Activated CD4-positive, alpha-beta T cell treated with anti-CD3 and anti-CD28 coated beads for 36 hours (primary cell): ENCODE measurements at regions not wholly inside any gene's neighbourhood (a gene's known extent, or its start where the extent isn't known, plus 50 kb on each side); places are given as distances from the start of the nearest gene placed in this dataset.

Experiments
- ATAC-seq: fragments of 200-7000 bp; cut with Tn5 transposase; one replicate; pipeline ENCODE4 v1.10.0; 2021; ENCODE audit warnings: mild to moderate bottlenecking, moderate library complexity
- CTCF ChIA-PET: fragments of 350-600 bp; sonication (Branson Sonifier 250); formaldehyde crosslinking; loops from one replicate; lab custom pipeline; 2021; ENCODE audit warnings: antibody characterized with exemption; lab: Charles Lee
- POLR2A ChIA-PET: fragments of 350-600 bp; sonication (Branson Sonifier 250); formaldehyde crosslinking; loops from one replicate; lab custom pipeline; 2021; ENCODE audit warnings: antibody characterized with exemption, inconsistent platforms; lab: Charles Lee
- DNase-seq: peaks from one replicate; pipeline ENCODE4 v3.0.0-alpha.2; 2020
- H3K27ac Mint-ChIP-seq: one replicate; pipeline ENCODE4 v1.8.0; 2021; ENCODE audit warnings: mixed read lengths
- H3K27me3 Mint-ChIP-seq: one replicate; pipeline ENCODE4 v1.8.0; 2021; ENCODE audit warnings: mixed read lengths
- H3K36me3 Mint-ChIP-seq: one replicate; pipeline ENCODE4 v1.8.0; 2021; ENCODE audit warnings: low read depth, mixed read lengths
- H3K4me1 Mint-ChIP-seq: one replicate; pipeline ENCODE4 v1.8.0; 2021; ENCODE audit warnings: mixed read lengths
- H3K4me3 Mint-ChIP-seq: one replicate; pipeline ENCODE4 v1.8.0; 2021; ENCODE audit warnings: mild to moderate bottlenecking, moderate library complexity, mixed read lengths
- H3K9me3 Mint-ChIP-seq: one replicate; pipeline ENCODE4 v1.8.0; 2021; ENCODE audit warnings: low read depth, mixed read lengths
- intact Hi-C, 2 experiments: fragments of 100-400 bp; cut with DNase I in 1 of 2; cut with micrococcal nuclease in 1 of 2; formaldehyde crosslinking; loops; one replicate each; pipeline versions ENCODE4 v1.14.2 to v1.15.1; 2022 to 2024; cut with DNase I, micrococcal nuclease

GRCh38 chr6:69623357-69623756 lies 173.5 kb downstream of the LMBRD1 start:
- intact Hi-C loops: no loop called here
- Mint-ChIP-seq H3K27ac (no peak overlapping the region), H3K36me3 (no peaks in the 10 kb centered on the region), H3K9me3 (no peaks in the 10 kb centered on the region), H3K4me3 (no peak overlapping the region), H3K4me1 (no peaks in the 10 kb centered on the region), H3K27me3 (peaks cover 7% of the 10 kb centered on the region)
- ChIA-PET CTCF (no interaction called here), POLR2A (no interaction called here)
- ATAC-seq (no peak), DNase-seq (no peak)

- Mint-ChIP-seq H3K4me1 (no peaks in the 10 kb centered on the region), H3K9me3 (no peaks in the 10 kb centered on the region), H3K27ac (no peak overlapping the region), H3K27me3 (peaks cover 7% of the 10 kb centered on the region), H3K36me3 (no peaks in the 10 kb centered on the region), H3K4me3 (no peak overlapping the region)
- no peak for DNase-seq
- CTCF ChIA-PET: no interaction called here
- no peak for ATAC-seq
- POLR2A ChIA-PET: no interaction called here
- intact Hi-C loops: no loop called here
Measured at GRCh38 chr6:69622924-69623323, 173.9 kb downstream of the LMBRD1 start.

- DNase-seq: no peak
- intact Hi-C loops: no loop called here
- Mint-ChIP-seq H3K4me1 (no peaks in the 10 kb centered on the region), H3K27me3 (peaks cover 7% of the 10 kb centered on the region), H3K36me3 (no peaks in the 10 kb centered on the region), H3K27ac (no peak overlapping the region), H3K9me3 (no peaks in the 10 kb centered on the region), H3K4me3 (no peak overlapping the region)
- no peak for ATAC-seq
- POLR2A ChIA-PET: no interaction called here
- CTCF ChIA-PET: interaction anchor here (0.7 kb wide), 1 partner anchor 433 kb away, joined by 3 read pairs; no protein-coding TSS in a partner anchor
Measured at GRCh38 chr6:69622230-69622629, 174.6 kb downstream of the LMBRD1 start.

GRCh38 chr6:69617163-69617562 lies 179.6 kb downstream of the LMBRD1 start:
- no peaks in the 10 kb centered on the region for H3K9me3 Mint-ChIP-seq
- no peak overlapping the region for H3K4me3 Mint-ChIP-seq
- H3K36me3 Mint-ChIP-seq: no peaks in the 10 kb centered on the region
- no peaks in the 10 kb centered on the region for H3K4me1 Mint-ChIP-seq
- ChIA-PET CTCF (no interaction called here), POLR2A (no interaction called here)
- no peak for ATAC-seq
- DNase-seq: no peak
- no peaks in the 10 kb centered on the region for H3K27me3 Mint-ChIP-seq
- intact Hi-C loops: no loop called here
- no peak overlapping the region for H3K27ac Mint-ChIP-seq

GRCh38 chr6:69609836-69610472 lies 186.9 kb downstream of the LMBRD1 start:
- no peaks in the 10 kb centered on the region for H3K9me3 Mint-ChIP-seq
- no peaks in the 10 kb centered on the region for H3K36me3 Mint-ChIP-seq
- ChIA-PET CTCF (no interaction called here), POLR2A (no interaction called here)
- H3K4me1 Mint-ChIP-seq: no peaks in the 10 kb centered on the region
- DNase-seq: no peak
- no peak for ATAC-seq
- intact Hi-C loops: no loop called here
- no peaks in the 10 kb centered on the region for H3K27me3 Mint-ChIP-seq
- H3K27ac Mint-ChIP-seq: no peak overlapping the region
- no peak overlapping the region for H3K4me3 Mint-ChIP-seq

- Mint-ChIP-seq H3K9me3 (no peaks in the 10 kb centered on the region), H3K27me3 (peaks cover 5% of the 10 kb centered on the region), H3K36me3 (no peaks in the 10 kb centered on the region), H3K4me1 (no peaks in the 10 kb centered on the region), H3K27ac (no peak overlapping the region), H3K4me3 (no peak overlapping the region)
- no peak for DNase-seq
- intact Hi-C loops: no loop called here
- ATAC-seq: no peak
- POLR2A ChIA-PET: no interaction called here
- CTCF ChIA-PET: no interaction called here
Measured at GRCh38 chr6:69601132-69601531, 195.7 kb downstream of the LMBRD1 start.

GRCh38 chr6:69594405-69594804 lies 202.4 kb downstream of the LMBRD1 start:
- ATAC-seq (no peak), DNase-seq (no peak)
- no peaks in the 10 kb centered on the region for H3K9me3 Mint-ChIP-seq
- ChIA-PET POLR2A (no interaction called here), CTCF (no interaction called here)
- H3K27me3 Mint-ChIP-seq: no peaks in the 10 kb centered on the region
- intact Hi-C loops: no loop called here
- H3K4me3 Mint-ChIP-seq: no peak overlapping the region
- no peaks in the 10 kb centered on the region for H3K36me3 Mint-ChIP-seq
- no peak overlapping the region for H3K27ac Mint-ChIP-seq
- H3K4me1 Mint-ChIP-seq: no peaks in the 10 kb centered on the region

- H3K4me1 Mint-ChIP-seq: no peaks in the 10 kb centered on the region
- ATAC-seq: no peak
- H3K9me3 Mint-ChIP-seq: no peaks in the 10 kb centered on the region
- intact Hi-C loops: no loop called here
- ChIA-PET CTCF (no interaction called here), POLR2A (no interaction called here)
- H3K4me3 Mint-ChIP-seq: no peak overlapping the region
- no peaks in the 10 kb centered on the region for H3K36me3 Mint-ChIP-seq
- no peaks in the 10 kb centered on the region for H3K27me3 Mint-ChIP-seq
- DNase-seq: no peak
- H3K27ac Mint-ChIP-seq: no peak overlapping the region
Measured at GRCh38 chr6:69593706-69594105, 203.1 kb downstream of the LMBRD1 start.

- H3K27me3 Mint-ChIP-seq: peaks cover 7% of the 10 kb centered on the region
- ChIA-PET CTCF (no interaction called here), POLR2A (no interaction called here)
- H3K9me3 Mint-ChIP-seq: no peaks in the 10 kb centered on the region
- no peak for DNase-seq
- H3K4me3 Mint-ChIP-seq: no peak overlapping the region
- no peaks in the 10 kb centered on the region for H3K36me3 Mint-ChIP-seq
- H3K27ac Mint-ChIP-seq: no peak overlapping the region
- intact Hi-C loops: no loop called here
- ATAC-seq: no peak
- peaks cover 11% of the 10 kb centered on the region for H3K4me1 Mint-ChIP-seq
Measured at GRCh38 chr6:69589626-69590025, 207.2 kb downstream of the LMBRD1 start.

GRCh38 chr6:69584913-69585729 lies 211.7 kb downstream of the LMBRD1 start:
- POLR2A ChIA-PET: interaction anchor here (0.7 kb wide), 1 partner anchor 377 kb away, joined by 3 read pairs; no protein-coding TSS in a partner anchor
- intact Hi-C loops: no loop called here
- no peak overlapping the region for H3K27ac Mint-ChIP-seq
- H3K9me3 Mint-ChIP-seq: no peaks in the 10 kb centered on the region
- peaks cover 18% of the 10 kb centered on the region for H3K27me3 Mint-ChIP-seq
- H3K36me3 Mint-ChIP-seq: no peaks in the 10 kb centered on the region
- H3K4me3 Mint-ChIP-seq: no peak overlapping the region
- CTCF ChIA-PET: no interaction called here
- peaks cover 17% of the 10 kb centered on the region for H3K4me1 Mint-ChIP-seq
- ATAC-seq (peak; percentile 26), DNase-seq (peak; percentile 15)

- no peak for DNase-seq
- no peak for ATAC-seq
- Mint-ChIP-seq H3K27me3 (peaks cover 18% of the 10 kb centered on the region), H3K4me1 (peaks cover 17% of the 10 kb centered on the region), H3K36me3 (no peaks in the 10 kb centered on the region), H3K27ac (no peak overlapping the region), H3K9me3 (no peaks in the 10 kb centered on the region), H3K4me3 (no peak overlapping the region)
- ChIA-PET CTCF (no interaction called here), POLR2A (no interaction called here)
- intact Hi-C loops: no loop called here
Measured at GRCh38 chr6:69584536-69584912, 212.3 kb downstream of the LMBRD1 start.

- Mint-ChIP-seq H3K36me3 (no peaks in the 10 kb centered on the region), H3K27ac (no peak overlapping the region), H3K4me3 (no peak overlapping the region), H3K27me3 (peaks cover 18% of the 10 kb centered on the region), H3K4me1 (peaks cover 17% of the 10 kb centered on the region), H3K9me3 (no peaks in the 10 kb centered on the region)
- CTCF ChIA-PET: no interaction called here
- intact Hi-C loops: no loop called here
- POLR2A ChIA-PET: no interaction called here
- DNase-seq (no peak), ATAC-seq (no peak)
Measured at GRCh38 chr6:69581581-69581980, 215.2 kb downstream of the LMBRD1 start.
